Breast epithelium (tissue), 4 donors: ENCODE measurements at regions not wholly inside any gene's neighbourhood (a gene's known extent, or its start where the extent isn't known, plus 50 kb on each side); places are given as distances from the start of the nearest gene placed in this dataset.
"Not testable (repeated sequence)": the region's sequence is repeated elsewhere in the genome, so short reads cannot be mapped to it uniquely, and the experiment has no call there.

ENCODE experiments used
- DNase-seq, 2 donors: peaks; one replicate each; pipeline ENCODE4 v3.0.0-alpha.2; 2019; ENCODE audit warnings: low spot score in 2 of 2
- H3K27ac ChIP-seq, 2 donors: fragments of 200-600 bp; sonication (generic) in 1 of 2; one replicate each; pipeline ENCODE4 v1.5.1; 2016 to 2019; ENCODE audit warnings: mild to moderate bottlenecking in 1 of 2
- H3K27me3 ChIP-seq, 2 donors: fragments of 200-600 bp; sonication (generic) in 1 of 2; one replicate each; pipeline versions ENCODE4 v1.5.1 to v1.6.0; 2017 to 2019; ENCODE audit warnings: control low read depth in 1 of 2, mild to moderate bottlenecking in 1 of 2
- H3K36me3 ChIP-seq: fragments of 200-600 bp; one replicate; pipeline ENCODE4 v1.5.1; 2019
- H3K4me1 ChIP-seq, 2 donors: fragments of 200-600 bp; sonication (generic); one replicate each; pipeline ENCODE4 v1.5.1; 2016 to 2019; ENCODE audit warnings: control low read depth in 1 of 2
- H3K4me3 ChIP-seq, 3 donors: fragments of 200-600 bp; sonication (generic); 1 replicate in 2 of 3; 2 replicates in 1 of 3; pipeline ENCODE4 v1.5.1; 2016 to 2019; ENCODE audit warnings: mild to moderate bottlenecking in 3 of 3, moderate library complexity in 2 of 3
- H3K9me3 ChIP-seq, 2 donors: fragments of 200-600 bp; sonication (generic) in 1 of 2; one replicate each; pipeline ENCODE4 v1.5.1; 2016 to 2019; ENCODE audit warnings: control low read depth in 1 of 2
- POLR2A ChIP-seq: fragments of 450-650 bp; IDR thresholded peaks from one replicate; pipeline ENCODE4 v1.6.1; 2016; ENCODE audit warnings: antibody characterized with exemption, mild to moderate bottlenecking, moderate library complexity
- POLR2AphosphoS5 ChIP-seq, 3 donors: sonication (generic); formaldehyde crosslinking; IDR thresholded peaks; one replicate each; pipeline ENCODE4 v1.6.1; 2017; ENCODE audit warnings: antibody characterized with exemption in 3 of 3
- intact Hi-C: fragments of 100-400 bp; cut with DNase I; formaldehyde crosslinking; loops from one replicate; pipeline ENCODE4 v1.15.1; 2023; ENCODE audit warnings: low total_unique reads
- TF ChIP-seq, protein P1 (sequence below), 3 donors: fragments of 450-650 bp; IDR thresholded peaks; one replicate each; pipeline ENCODE4 v1.5.1; 2016 to 2017; ENCODE audit warnings: antibody characterized with exemption in 3 of 3, mild to moderate bottlenecking in 3 of 3, moderate library complexity in 3 of 3

DNA sequence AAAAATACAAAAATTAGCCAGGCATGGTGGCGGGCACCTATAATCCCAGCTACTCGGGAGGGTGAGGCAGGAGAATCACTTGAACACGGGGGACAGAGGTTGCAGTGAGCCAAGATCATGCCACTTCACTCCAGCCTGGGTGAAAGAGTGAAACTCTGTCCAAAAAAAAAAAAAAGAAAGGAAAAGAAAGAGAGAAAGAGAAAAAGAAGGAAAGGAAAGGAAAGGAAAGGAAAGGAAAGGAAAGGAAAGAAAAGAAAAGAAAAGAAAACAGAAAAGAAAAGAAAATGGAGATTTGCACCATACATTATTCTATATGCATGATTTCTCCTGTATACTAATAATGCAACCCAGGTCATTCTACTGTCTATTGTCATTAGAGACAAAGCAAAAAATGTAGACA is 421.5 kb downstream of the PCDH19 start:
- H3K27ac ChIP-seq, intact Hi-C loops: not testable (repeated sequence)
- peaks cover 0 to 46% of the 10 kb centered on the region in 2 donors for H3K27me3 ChIP-seq

DNA sequence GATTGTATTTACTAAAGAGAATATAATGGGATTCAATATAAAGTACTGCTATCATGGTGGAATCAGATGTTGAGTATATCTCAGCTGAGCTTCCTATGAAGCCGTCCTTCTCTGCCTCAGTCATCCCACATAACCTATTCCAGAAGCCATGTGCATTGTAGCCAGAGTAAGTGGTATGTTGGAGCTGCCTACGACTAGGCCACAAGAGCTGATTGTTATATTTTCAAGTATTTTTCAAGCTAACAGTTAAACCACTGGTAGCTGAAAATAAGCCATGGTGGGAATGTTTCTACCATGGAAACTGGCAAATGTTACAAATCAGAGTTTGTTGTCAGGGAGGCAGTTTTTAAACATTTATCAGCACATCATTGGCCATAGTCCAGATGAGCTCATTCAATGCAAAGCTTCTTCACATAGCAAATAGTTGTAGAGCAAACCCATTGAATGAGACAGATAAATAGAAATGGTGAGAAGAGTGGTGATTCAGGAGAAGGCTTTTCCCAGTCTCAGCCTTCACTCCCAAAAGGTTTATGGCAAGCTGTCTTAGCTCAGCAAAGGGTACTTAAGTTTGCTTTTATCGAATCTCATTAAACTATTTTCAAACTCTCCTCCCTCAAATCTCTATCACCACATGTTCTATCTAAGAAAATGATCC is 436.4 kb downstream of the PCDH19 start:
- H3K27me3 ChIP-seq, result peaks cover 0 to 44% of the 10 kb centered on the region in 2 donors
- H3K36me3 ChIP-seq, result no peaks in the 10 kb centered on the region
- H3K27ac ChIP-seq, result no peak overlapping the region
- no peak overlapping the region for H3K4me3 ChIP-seq
- intact Hi-C loops, result no loop called here
- TF ChIP-seq POLR2A (no peak), POLR2AphosphoS5 (IDR thresholded peaks at IDR 0.05) (no peak)
- TF ChIP-seq, protein P1, sequence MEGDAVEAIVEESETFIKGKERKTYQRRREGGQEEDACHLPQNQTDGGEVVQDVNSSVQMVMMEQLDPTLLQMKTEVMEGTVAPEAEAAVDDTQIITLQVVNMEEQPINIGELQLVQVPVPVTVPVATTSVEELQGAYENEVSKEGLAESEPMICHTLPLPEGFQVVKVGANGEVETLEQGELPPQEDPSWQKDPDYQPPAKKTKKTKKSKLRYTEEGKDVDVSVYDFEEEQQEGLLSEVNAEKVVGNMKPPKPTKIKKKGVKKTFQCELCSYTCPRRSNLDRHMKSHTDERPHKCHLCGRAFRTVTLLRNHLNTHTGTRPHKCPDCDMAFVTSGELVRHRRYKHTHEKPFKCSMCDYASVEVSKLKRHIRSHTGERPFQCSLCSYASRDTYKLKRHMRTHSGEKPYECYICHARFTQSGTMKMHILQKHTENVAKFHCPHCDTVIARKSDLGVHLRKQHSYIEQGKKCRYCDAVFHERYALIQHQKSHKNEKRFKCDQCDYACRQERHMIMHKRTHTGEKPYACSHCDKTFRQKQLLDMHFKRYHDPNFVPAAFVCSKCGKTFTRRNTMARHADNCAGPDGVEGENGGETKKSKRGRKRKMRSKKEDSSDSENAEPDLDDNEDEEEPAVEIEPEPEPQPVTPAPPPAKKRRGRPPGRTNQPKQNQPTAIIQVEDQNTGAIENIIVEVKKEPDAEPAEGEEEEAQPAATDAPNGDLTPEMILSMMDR (IDR thresholded peaks at IDR 0.05), result no peak
- H3K4me1 ChIP-seq, result no peaks in the 10 kb centered on the region
- DNase-seq, result no peak
- H3K9me3 ChIP-seq, result no peaks in the 10 kb centered on the region

More for the DNA sequence above, 421.5 kb downstream of the PCDH19 start:
- not testable (repeated sequence) for H3K9me3 ChIP-seq, DNase-seq, H3K36me3 ChIP-seq, H3K4me3 ChIP-seq, H3K4me1 ChIP-seq

DNA sequence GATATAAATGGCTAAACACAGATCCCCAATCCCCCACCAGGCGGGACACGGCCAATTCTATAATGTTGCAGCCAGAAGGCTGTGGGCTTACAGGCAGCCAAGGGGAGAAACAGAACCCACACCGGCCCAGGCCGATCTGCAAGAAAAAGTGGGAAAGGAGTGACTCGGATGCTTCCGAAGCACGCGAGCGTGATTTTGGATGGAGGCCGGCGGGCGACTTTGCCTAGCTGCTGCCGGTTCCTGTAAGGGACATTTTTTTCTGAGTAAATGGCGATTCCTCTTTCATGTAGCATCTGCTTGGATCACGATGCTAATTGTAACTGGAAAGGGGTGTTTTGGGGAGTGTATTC is 470.2 kb downstream of the PCDH19 start:
- no peak for DNase-seq
- H3K27me3 ChIP-seq, result peaks cover 0 to 39% of the 10 kb centered on the region in 2 donors
- H3K9me3 ChIP-seq, result no peaks in the 10 kb centered on the region
- H3K4me1 ChIP-seq, result no peaks in the 10 kb centered on the region
- no peak overlapping the region for H3K27ac ChIP-seq
- intact Hi-C loops, result no loop called here
- no peak overlapping the region for H3K4me3 ChIP-seq
- no peaks in the 10 kb centered on the region for H3K36me3 ChIP-seq
- TF ChIP-seq POLR2AphosphoS5 (IDR thresholded peaks at IDR 0.05), result no peak
- no peak for TF ChIP-seq POLR2A
- TF ChIP-seq, protein P1 (IDR thresholded peaks at IDR 0.05), result no peak

DNA sequence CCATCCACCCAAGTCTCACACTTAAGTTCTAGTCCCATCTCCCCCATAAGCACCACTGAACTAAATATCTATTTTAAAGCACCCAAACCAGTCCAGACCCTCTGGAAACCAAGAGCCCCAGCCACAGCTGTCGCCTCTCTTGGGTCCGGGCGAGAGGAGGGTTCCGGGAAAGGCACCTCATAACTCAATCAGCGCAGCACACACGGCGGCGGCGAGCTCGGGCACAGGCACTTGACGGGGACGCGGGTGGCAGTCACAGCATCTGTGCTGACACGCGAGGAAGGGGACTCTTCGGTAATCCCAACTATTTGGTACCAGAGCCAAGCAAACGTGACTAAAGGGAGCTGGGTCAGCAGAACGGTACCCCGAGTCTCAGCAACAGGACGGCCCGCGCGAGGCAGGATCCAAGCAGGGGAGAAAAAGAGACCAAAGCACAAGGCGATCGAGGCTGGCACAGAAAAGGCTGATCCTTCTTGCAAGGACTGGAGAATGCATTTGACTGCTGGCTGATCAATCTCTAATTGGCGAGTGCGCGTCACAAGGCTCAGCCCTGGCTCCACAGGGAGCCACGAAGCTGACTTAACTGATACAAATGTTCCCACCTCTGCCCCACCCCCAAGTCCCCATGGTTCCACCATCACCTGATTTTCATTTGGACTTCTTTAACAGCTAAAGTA is 470.7 kb downstream of the PCDH19 start:
- H3K27ac ChIP-seq, DNase-seq, intact Hi-C loops, H3K4me3 ChIP-seq, H3K4me1 ChIP-seq, H3K36me3 ChIP-seq, H3K9me3 ChIP-seq: not testable (repeated sequence)
- H3K27me3 ChIP-seq, result peaks cover 0 to 34% of the 10 kb centered on the region in 2 donors

DNA sequence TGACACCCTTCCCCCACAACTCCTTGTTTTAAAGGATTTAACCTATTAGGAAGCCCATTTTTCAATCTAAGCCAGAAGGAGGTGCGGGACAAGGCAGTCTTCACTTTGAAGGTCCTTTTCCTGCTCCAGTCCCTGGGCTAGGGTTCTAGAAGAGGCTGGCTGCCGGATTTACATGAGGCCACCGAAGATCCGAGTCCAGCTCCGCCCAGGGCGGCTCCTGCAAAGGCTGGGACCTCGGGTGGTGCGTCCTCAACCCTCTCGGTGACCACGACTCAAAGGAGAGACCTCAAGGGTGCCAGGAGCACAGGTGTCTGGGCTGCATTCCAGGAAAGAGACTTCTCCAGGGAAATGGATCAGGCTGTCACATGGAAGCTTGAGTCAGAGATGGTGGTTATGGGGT is 471.6 kb downstream of the PCDH19 start:
- H3K27ac ChIP-seq, result no peak overlapping the region
- no peaks in the 10 kb centered on the region for H3K36me3 ChIP-seq
- no peak for DNase-seq
- H3K27me3 ChIP-seq, result peaks cover 0 to 31% of the 10 kb centered on the region in 2 donors
- no peaks in the 10 kb centered on the region for H3K9me3 ChIP-seq
- H3K4me3 ChIP-seq, result no peak overlapping the region
- TF ChIP-seq POLR2AphosphoS5 (IDR thresholded peaks at IDR 0.05), result no peak
- TF ChIP-seq, protein P1 (IDR thresholded peaks at IDR 0.05), result no peak
- no peaks in the 10 kb centered on the region for H3K4me1 ChIP-seq
- intact Hi-C loops, result no loop called here

DNA sequence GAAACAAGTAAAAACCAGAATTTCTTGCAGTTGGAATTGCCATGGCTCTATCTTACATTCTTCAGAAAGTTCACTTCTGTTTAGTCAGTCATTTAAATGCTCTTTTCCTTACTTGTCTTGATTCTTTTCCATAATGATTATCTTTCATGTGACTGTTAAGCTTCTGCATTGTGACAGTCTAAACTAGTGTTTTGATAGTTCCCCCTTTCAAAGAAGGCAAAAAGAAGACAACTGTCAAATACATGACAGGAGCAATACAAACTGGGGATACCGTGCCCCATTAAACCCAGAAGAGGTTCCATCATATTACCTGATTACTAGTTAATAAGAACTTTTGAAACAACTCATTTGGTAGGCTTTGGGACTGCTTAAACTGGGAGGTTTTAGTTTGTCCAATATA is 476.2 kb downstream of the PCDH19 start:
- Histone ChIP-seq H3K27me3 (peaks cover 0 to 38% of the 10 kb centered on the region in 2 donors), H3K9me3 (no peaks in the 10 kb centered on the region), H3K4me3 (no peak overlapping the region), H3K36me3 (no peaks in the 10 kb centered on the region), H3K27ac (no peak overlapping the region), H3K4me1 (no peaks in the 10 kb centered on the region)
- intact Hi-C loops, result no loop called here
- DNase-seq, result no peak
- TF ChIP-seq POLR2AphosphoS5 (IDR thresholded peaks at IDR 0.05), result no peak
- no peak for TF ChIP-seq POLR2A
- TF ChIP-seq, protein P1 (IDR thresholded peaks at IDR 0.05), result no peak
